HG03439 (cell line): ENCODE measurements at regions not wholly inside any gene's neighbourhood (a gene's known extent, or its start where the extent isn't known, plus 50 kb on each side); places are given as distances from the start of the nearest gene placed in this dataset.

Source experiments
- ATAC-seq: cut with Tn5 transposase; IDR thresholded peaks from one replicate; pipeline ENCODE4 v1.9.1; 2021; ENCODE audit warnings: mild to moderate bottlenecking, moderate library complexity; ENCODE audit not compliant: unreplicated experiment

DNA sequence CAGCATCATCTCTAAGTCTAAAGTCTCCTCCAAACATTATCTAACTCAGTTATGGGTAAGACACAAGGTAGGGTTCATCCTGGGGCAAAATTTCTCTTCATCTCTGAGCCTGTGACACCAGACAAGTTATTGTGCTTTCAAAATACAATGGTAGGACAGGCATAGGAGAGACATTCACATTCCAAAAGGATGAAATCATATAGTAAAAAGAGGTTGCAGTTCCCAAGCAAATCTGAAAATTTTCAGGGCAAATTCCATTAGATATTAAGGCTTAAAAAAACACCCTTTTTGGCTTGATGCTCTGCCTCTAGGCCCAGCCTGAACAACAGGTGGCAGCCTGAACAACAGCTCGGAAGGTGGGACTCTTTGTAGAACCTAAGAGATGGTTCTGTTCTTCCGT, 448.3 kb upstream of the SLIT2 start:
- no peak for ATAC-seq

DNA sequence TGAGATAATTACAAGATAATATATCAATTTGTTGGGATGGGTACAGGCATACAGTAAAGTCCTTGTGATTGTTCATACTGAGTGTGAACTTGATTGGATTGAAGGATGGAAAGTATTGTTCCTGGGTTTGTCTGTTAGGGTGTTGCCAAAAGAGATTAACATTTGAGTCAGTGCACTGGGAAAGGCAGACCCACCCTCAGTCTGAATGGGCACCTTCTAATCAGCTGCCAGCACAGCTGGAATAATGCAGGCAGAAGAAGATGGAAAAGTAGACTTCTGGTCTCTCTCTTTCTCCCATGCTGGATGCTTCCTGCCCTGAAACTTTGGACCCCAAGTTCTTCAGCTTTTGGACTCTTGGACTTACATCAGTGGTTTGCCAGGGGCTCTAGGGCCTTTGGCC, 457.9 kb upstream of the SLIT2 start:
- ATAC-seq, result no peak

DNA sequence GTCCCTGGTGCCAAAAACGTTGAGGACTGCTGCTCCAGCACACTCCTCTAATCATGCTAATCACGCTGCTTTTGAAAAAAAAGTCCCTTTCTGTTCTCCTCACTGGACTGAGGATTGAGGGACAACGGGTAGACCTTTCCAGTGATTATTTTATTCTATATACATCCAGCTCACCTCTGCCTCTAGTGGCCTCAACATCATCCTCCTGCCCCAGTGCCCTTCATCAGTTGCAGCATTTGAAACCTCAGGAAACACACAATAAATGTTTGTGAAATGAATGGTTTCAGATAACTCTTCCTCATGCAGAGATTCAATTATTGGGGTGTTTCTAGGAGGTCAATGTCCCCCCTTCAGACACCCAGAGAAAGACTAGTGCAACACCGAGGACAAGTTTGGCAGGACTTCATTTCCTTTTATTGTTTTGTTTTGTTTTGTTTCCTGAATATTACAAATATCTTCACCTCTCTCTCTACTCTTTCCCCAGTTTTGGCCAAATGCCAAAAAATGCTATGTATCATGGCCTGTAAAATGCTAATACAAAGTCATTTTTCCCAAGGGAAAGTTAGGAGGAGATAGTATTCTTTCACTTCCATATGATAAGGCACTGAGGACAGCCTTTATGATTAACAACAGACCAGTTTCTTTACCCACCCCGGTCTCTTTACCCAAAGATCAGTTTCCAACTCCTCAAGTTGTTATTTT, 460.1 kb upstream of the SLIT2 start:
- ATAC-seq, result no peak

DNA sequence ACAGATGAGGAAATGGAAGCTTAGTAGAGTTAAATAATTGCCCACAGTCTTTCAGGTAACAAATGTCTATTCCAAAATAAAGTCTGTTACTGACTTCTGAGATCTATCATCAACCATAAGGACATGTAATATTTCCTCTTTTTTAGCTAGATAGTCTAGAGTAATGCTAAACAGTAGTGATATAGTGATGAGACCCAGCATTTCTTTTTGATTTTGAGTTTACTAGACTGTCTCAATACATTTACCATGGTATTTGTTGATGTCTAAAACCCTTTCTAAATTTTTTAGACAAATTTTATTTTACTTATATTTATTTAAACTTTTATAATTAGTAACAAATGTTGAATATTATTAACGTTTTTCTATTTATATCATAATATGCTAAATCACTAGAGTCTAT, 465.1 kb upstream of the SLIT2 start:
- ATAC-seq, result no peak

DNA sequence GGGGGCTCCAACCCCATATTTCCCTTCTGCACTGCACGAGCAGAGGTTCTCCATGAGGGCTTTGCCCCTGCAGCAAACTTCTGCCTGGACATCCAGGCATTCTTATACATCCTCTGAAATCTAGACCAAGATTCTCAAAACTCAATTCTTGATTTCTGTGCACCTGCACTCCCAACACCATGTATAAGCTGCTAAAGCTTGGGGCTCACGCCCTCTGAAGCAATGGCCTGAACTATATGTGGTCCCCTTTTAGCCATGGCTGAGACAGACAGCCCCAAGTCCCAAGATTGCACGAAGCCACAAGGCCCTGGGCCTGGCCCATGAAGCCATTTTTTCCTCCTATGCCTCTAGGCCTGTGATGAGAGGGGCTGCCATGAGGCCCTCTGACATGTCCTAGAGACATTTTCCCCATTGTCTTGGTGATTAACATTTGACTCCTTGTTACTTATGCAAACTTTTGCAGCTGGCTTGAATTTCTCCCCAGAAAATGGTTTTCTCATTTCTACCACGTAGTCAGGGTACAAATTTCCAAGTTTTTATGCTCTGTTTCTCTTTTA, 468.0 kb upstream of the SLIT2 start:
- ATAC-seq, result no peak

DNA sequence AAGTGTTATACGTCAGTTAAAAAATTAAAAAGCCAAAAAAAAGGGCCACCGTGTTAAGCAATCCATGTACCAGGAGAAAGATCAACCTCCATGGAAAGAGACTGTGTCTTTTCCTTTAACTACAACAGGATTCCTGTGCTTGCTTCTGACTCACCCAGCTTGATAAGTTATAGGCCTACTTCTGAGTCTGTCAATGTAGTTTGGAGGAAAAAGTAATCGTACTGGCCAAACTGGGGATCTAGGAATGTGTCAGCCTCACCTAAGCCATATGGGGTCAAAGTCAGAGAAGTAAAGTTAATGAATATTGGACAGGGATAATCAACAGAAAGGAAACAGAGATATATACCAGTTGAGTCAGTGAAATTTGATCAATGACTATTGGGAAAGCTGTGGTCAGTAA, 470.8 kb upstream of the SLIT2 start:
- no peak for ATAC-seq

DNA sequence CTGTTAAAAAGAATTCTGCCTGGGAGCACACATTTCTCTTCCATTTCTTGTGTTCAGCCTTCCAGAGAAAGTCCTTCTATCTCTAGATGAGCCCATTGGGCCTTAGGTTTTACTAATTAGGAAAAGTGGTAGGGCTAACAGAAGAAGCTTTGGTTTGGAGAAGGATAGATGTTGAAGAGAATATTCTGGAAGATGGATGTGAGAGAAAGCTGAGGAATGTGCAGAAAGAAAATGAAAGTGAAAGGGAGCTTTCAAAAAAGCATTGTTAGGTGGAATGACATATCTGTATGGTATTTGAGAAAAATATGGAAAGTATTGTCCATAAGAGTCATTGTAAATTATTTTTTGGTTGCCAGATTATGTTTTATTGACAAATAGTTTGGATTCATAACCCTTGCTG, 474.8 kb upstream of the SLIT2 start:
- no peak for ATAC-seq

DNA sequence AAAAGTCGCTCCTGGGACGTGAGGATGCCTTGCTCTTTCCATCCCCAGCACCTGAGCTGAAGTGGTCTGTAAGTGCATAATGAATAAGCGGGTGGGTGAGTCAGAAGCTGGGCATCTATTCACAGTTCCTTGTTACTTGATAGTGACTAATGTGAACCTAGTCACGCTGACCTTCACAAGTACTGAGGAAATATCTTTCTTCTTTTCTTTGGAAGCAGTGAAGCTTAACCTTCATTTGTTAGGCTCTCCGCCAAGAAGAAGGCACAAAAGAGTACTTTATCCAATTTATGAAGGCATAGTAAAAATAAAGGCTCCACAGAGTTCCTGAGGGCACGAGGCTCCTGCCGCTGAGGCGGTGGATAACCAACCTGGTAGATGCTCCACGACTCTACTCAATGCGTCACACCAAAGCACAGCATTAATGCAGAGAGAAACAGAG, 475.7 kb upstream of the SLIT2 start:
- ATAC-seq, result no peak

DNA sequence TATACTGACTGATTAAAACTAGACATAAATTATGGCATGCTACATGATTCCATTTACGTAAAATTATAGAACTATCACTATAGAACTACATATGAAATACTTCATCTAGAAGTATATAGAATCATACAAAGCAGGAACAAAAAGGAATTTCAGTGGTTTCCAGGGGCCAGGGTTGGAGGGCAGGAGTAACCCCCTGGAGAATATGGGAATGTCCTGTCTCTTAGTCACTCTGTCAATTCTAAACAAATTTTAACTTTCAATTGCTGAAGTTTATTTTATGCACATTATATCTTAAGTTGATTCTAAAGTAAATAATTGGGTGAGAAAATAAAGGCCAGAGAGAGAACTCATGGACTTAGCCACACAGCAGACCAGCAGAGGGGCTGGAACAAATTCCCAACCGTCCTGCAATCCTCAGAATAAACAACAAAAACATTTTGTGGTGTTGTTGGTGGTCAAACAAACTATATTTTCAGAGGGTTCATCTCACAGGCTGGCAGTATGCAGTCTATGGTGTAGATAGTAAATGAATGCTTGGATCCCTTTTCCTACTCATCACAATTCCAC, 476.9 kb upstream of the SLIT2 start:
- ATAC-seq, result no peak

DNA sequence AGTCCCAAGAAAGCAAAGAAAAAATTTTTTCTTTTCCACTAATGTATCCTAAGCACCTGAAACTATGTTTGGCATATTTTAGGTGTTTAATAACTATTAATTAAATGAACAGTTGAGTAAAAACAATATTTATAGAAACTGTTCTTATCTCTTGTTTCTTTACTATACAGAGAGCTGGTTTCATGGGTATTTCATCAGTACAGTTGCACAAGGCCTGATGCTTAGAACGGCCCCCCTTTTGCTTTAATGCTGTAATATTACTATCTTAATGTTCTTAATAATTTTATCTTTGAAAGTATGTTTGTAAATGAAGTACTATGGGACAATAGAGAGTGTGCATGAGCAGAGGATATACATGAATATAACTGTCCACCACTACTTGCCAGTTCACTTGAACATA, 479.1 kb upstream of the SLIT2 start:
- no peak for ATAC-seq

DNA sequence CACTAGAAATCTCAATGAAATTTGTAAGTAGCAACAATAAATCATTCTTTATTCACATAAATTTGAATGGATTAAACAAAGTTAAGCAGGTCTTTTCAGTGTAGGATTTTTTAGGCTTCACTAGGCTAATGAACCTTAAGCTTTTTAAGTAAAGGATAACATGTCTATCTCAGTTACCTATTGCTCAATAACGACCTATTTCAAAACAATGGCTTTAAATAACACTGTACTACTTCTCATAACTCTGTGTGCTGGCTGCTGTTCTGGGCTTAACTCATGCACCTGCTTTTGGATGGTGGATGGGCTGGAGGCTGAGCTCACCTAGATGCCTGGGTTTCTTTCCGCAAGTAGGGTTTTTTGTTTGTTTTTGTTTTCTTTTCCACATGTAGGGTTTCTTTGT, 495.0 kb upstream of the SLIT2 start:
- ATAC-seq, result no peak

DNA sequence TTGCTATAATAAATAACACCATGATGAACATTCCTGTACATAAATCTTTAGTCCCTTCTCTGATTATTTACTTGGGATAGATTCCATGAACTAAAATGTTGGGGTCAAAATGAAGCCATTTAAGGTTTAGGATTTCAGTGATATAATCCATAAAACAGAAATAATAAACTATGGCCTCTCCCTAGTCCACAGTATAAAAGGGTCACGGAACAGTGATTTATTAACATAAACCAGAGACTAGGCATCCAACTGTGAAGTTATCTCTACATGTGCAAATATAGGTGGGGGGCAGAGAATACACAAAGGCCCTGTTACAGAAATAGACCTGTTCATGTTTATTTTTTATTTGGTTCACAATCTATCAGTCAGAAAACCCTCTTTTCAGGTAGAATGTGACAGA, 499.1 kb upstream of the SLIT2 start:
- no peak for ATAC-seq

DNA sequence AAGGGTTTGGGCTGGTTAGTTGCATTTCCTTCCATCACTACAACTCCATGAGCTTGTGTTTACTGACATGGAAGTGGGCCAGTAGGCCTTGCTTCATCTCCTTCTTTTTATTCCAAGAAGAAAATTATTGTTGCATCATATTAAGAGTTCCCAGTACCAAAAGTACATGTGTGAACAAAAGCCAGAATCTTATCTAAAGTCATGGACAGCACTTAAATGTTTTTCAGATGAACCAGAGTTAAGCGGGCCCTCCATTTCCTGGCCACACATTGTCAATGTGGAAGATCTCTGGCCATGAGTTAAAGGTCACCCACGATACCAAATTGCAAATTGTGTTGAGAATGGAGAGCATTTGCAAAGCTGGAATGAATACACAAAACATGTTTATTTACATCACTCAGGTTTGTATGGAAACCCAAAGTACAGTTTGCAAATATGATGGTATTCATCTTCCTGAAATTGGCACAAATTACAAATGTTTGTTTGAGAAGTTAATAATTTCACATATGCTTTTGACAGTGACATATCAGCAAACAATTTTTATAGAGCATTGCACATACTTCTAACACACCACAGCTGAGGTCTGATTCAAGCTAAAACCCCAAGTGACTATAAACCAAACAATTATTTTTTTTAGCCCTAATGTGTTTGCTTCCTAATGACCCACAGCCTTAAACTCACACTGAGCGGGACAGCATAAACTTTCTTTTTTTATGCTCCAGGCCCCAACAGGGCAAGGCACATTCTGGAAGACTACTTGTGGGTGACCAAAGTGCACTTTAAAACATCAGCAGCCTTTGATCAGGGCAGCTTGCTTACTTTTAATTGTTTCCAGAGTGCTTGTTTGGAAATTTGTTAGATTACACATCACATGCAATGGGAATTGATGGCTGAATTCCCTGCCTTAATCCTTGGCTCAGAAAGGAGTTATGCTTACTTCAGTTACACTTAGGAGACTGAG, 502.9 kb upstream of the SLIT2 start:
- no peak for ATAC-seq

DNA sequence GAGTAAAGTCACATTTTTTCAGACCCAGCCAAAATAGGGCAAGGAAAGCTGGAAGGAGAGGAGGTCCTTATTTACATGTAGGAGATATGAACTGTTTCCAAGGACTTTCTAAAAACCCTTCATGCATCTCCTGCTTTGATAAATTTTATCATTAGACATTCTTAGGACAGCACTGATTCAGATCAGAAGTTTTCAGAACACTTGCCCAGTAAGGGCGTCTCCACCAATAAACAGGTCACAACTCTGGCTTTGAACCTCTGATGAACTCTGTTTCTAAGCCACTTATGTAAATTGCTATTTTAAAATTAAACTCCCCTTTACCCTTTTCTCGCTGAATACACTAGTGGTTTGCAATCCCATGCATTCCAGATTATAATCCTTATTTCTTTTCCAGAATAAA, 505.3 kb upstream of the SLIT2 start:
- ATAC-seq, result no peak

DNA sequence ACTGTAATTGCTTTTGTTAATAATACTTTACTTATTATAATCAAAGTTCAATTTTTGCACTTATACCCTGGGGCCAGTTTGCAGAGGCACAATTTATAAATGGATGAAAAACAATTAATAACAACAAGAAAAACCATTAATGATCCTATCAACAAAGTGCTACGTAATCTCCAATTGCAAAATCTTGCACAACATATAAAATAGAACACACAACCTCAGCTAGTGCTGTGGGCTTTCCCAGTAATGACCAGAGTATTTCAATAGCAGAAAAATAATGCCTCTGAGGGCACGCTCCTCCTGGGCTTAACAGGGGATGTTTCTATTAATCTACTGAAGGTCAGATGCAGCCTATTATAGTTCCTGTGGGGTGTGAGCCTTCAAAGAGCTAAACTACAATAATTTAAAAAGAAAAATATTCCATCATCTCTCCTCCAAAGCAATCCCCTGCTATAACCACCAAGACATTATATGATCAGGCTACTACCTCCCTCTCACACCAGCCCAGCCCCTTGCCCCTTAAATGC, 508.5 kb upstream of the SLIT2 start:
- ATAC-seq, result no peak

DNA sequence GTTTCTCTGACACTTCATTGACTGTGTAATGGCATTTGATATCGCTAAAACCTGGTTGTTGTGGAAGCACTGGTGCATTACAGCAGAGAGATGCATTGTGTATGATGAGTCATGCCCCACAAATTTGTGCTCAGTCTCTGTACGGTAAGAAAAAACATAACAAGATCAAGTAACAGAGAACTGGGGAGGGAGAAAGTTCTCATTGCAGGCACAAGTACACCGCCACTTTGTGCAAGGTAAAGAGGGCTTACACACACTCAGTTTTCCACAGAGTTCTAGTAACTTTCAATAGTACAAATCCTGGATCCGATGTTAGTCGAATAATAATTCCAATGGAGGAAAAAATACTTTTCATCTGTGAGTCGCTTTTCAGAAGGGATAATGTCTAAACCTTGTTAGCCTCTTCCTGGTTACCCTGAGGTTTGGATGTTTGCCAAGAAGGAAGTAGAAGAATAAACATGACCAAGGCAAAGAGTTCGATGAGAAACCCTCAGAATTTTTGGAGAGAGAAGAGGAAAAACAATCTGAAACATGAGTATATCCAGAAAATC, 512.5 kb upstream of the SLIT2 start:
- ATAC-seq, result no peak

DNA sequence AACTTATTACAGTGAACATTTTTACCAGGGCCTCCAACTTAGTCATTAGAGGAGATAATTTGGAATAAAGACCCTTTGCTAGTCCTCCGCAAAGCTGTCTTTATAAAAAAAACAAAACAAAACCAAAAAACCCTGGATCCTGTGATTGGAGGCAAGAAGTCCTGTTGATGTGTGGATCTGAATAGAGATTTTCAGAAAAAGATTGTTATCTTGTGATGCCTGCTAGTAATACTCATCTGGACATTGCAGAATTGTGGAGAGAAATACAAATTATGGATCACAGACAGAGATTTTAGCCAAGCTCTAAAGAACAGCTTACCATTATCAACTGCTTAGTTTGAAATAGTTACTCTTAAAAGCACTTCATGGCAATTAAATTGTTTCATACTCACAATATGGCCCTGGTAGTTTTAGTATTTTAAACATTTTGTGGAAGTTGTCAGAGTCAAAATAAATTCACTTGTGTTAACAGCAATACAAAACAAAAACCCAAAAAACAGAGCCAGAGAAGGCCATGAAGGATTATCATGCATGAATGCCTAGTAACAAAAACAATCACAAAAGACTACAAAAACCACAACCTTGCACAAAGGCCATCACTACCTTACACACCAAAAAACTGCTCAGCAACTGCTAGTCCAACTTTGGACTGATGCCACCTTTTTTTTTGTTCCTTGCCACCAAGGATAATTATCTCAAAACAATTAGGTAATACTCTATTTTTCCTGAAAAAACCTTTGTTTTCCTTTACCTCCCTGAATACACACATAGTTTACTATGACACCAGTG, 514.5 kb upstream of the SLIT2 start:
- ATAC-seq, result no peak

DNA sequence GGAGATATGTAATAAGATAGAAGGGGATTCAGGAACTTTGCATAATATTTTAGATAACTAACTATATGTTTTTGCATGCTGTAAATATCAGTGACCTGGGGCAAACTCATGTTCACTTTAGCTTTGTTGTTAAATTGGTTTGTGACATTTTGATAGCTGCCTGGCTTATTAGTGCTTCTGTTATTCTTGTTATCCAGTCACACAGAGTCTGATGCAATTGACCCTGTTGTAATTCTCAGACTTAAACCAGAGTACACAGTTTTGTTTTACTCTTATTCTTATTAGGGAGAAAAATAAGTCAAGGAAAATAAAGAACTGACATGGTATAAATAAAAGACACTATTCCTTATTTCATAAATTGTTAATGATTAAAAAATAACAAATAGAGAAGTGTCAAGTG, 516.7 kb upstream of the SLIT2 start:
- ATAC-seq, result no peak

DNA sequence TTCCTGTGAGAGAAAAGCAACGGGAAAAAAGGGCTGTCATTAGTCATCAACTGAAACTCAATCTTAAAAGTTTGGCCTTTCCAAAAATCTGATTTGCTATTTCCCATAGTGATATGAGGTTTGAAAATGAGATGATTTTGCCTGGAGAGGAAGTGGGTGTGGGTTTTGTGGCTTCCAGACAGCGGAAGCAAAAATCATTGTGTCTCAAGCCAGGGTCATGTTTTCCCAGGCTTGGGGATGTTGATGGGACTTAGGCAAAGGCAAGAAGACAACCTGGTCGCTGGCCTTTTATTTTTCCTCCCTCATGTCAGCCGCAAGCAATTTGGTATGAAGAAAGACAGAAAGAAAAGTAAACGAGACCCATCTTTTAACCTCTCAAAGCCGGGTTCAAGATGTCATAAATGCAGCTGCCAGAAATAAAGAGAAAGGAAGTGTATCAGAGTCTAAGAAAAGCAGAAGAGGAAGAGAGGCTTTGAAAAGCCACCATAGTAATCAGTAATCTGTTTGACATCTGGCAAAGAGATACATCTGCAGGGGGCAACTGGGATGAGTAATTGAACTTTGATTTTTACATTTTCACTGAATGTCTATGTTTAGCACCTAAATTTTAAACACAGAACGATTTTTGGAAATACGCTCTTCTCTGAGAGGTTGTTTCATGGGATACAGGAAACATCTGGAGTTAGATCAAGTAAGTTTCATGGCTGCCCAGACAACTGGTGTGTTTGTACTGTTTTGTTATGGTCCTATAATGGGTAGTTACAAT, 521.6 kb upstream of the SLIT2 start:
- ATAC-seq, result no peak

DNA sequence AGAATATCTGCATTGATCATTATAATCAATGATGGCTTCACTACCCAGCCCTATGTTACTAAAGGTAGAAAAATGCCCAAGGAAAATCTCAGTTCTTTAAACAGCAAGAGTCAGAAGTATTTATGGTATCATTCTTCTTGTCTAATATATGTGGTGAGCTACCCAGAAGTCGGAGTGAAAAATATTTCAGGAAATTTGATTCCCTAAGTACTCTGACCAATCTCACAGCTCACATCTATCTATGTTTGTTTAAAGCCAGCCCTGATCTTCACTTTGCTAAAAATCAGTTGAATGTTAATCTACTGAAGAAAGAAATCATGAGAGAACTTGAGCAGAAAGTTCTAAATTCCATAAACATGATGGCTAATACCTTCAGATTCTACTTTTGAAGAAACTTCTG, 522.9 kb upstream of the SLIT2 start:
- ATAC-seq, result no peak
